ENCODE measurements at regions not wholly inside any gene's neighbourhood (a gene's known extent, or its start where the extent isn't known, plus 50 kb on each side); places are given as distances from the start of the nearest gene placed in this dataset.

- TF ChIP-seq CTCF (conservative IDR thresholded peaks at IDR 0.05; ENCODE audit: low read depth, low read length) (no peak), ELK1 (IDR thresholded peaks at IDR 0.05; ENCODE audit: borderline replicate concordance, low read depth, low read length) (no peak), POLR2A (IDR thresholded peaks at IDR 0.05; ENCODE audit: low read depth, low read length) (no peak), RCOR1 (IDR thresholded peaks at IDR 0.05; ENCODE audit: insufficient replicate concordance, low read length) (no peak), RFX5 (IDR thresholded peaks at IDR 0.05; ENCODE audit: low read depth, low read length) (no peak), FOS (IDR thresholded peaks at IDR 0.05; ENCODE audit: low read depth, low read length) (no peak), CEBPB (IDR thresholded peaks at IDR 0.05; ENCODE audit: low read depth, low read length) (no peak), SMC3 (IDR thresholded peaks at IDR 0.05; ENCODE audit: low read depth, low read length) (no peak), BHLHE40 (IDR thresholded peaks at IDR 0.05; ENCODE audit: low read depth, low read length) (no peak), MAZ (IDR thresholded peaks at IDR 0.05; ENCODE audit: borderline replicate concordance, low read depth, low read length) (no peak)
These were observed 244.7 kb downstream of the EIPR1 start for GRCh38 chr2:3132966-3133365.
